GM12878 (cell line): ENCODE measurements at regions not wholly inside any gene's neighbourhood (a gene's known extent, or its start where the extent isn't known, plus 50 kb on each side); places are given as distances from the start of the nearest gene placed in this dataset.

Experiments used
- CEBPB ChIP-seq, 2 experiments: fragments of 150-350 bp in 1 of 2; IDR thresholded peaks; 2 replicates each; pipeline ENCODE4 v1.6.1; 2012 to 2014; ENCODE audit warnings: low read depth in 2 of 2, low read length in 2 of 2, borderline replicate concordance in 1 of 2, inconsistent platforms in 1 of 2
- MXI1 ChIP-seq: fragments of 150-350 bp; IDR thresholded peaks from 2 replicates; pipeline ENCODE4 v1.6.1; 2011; ENCODE audit warnings: low read depth, mild to moderate bottlenecking, inconsistent platforms, low read length, improper control_type of control experiment
- POLR2A ChIP-seq: IDR thresholded peaks from 2 replicates; pipeline ENCODE4 v1.6.1; 2011; ENCODE audit warnings: low read depth, mild to moderate bottlenecking, low read length
- RELA ChIP-seq: fragments of 450-650 bp; IDR thresholded peaks from 2 replicates; pipeline ENCODE4 v1.8.0; 2014; ENCODE audit warnings: borderline replicate concordance; ENCODE audit not compliant: partially characterized antibody
- SP1 ChIP-seq: IDR thresholded peaks from one replicate; pipeline ENCODE4 v1.6.1; 2011; ENCODE audit warnings: low read depth, low read length
- SUZ12 ChIP-seq: fragments of 200-600 bp; sonication (generic); IDR thresholded peaks from one replicate; pipeline ENCODE4 v1.6.1; 2018; ENCODE audit warnings: antibody characterized with exemption, mild to moderate bottlenecking; ENCODE audit not compliant: unreplicated experiment
- YY1 ChIP-seq: IDR thresholded peaks from 2 replicates; pipeline ENCODE4 v1.6.1; 2011; ENCODE audit warnings: low read depth, mild to moderate bottlenecking, low read length
- ZNF274 ChIP-seq: IDR thresholded peaks from one replicate; pipeline ENCODE4 v1.8.0; 2011; ENCODE audit not compliant: insufficient read length, insufficient read depth
- TF ChIP-seq, protein P1 (sequence below), 3 experiments: IDR thresholded peaks in 2 of 3; conservative IDR thresholded peaks in 1 of 3; 2 replicates each; pipeline ENCODE4 v1.5.1; 2011; ENCODE audit warnings: low read depth in 3 of 3, low read length in 3 of 3, mild to moderate bottlenecking in 3 of 3, control low read depth in 2 of 3, moderate library complexity in 2 of 3, inconsistent platforms in 1 of 3, mixed read lengths in 1 of 3; ENCODE audit not compliant: control insufficient read depth in 2 of 3, insufficient read depth in 1 of 3; ENCODE audit errors: extremely low read depth in 1 of 3
- TF ChIP-seq, protein P2 (sequence below): IDR thresholded peaks from 2 replicates; pipeline ENCODE4 v1.6.1; 2011; ENCODE audit warnings: low read depth, low read length, improper control_type of control experiment, borderline replicate concordance
- TF ChIP-seq, protein P3 (sequence below): fragments of 450-650 bp; IDR thresholded peaks from 2 replicates; pipeline ENCODE4 v1.6.1; 2018; ENCODE audit warnings: mild to moderate bottlenecking, low read depth, moderate library complexity; ENCODE audit not compliant: partially characterized antibody
- TF ChIP-seq, protein P4 (sequence below): fragments of 450-650 bp; formaldehyde crosslinking; IDR thresholded peaks from 2 replicates; pipeline ENCODE4 v1.5.0; 2022; ENCODE audit warnings: mild to moderate bottlenecking, missing genetic modification characterization
- TF ChIP-seq, protein P5 (sequence below): fragments of 450-650 bp; formaldehyde crosslinking; IDR thresholded peaks from 2 replicates; pipeline ENCODE4 v1.4.0; 2020; ENCODE audit warnings: mild to moderate bottlenecking, moderate library complexity

DNA sequence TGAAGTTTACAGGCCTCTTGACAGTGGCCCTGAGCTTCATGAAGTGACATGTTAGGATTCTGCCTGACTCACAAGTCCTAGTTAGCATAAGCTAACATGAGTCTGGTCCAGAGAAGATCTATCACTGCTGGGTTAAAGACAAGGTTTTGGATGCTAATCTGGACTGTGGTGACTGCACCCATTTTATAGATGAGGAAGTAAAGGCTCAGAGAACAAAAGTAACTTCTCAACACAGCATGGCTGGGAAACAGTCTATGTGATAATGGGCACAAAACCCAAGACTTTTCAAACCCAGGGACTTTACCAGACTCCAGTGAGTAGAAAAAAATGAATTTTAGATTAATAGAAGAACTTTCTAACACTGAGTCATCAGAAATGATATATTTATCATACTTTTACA, 236.8 kb upstream of the IRX5 start:
- TF ChIP-seq, protein P1, sequence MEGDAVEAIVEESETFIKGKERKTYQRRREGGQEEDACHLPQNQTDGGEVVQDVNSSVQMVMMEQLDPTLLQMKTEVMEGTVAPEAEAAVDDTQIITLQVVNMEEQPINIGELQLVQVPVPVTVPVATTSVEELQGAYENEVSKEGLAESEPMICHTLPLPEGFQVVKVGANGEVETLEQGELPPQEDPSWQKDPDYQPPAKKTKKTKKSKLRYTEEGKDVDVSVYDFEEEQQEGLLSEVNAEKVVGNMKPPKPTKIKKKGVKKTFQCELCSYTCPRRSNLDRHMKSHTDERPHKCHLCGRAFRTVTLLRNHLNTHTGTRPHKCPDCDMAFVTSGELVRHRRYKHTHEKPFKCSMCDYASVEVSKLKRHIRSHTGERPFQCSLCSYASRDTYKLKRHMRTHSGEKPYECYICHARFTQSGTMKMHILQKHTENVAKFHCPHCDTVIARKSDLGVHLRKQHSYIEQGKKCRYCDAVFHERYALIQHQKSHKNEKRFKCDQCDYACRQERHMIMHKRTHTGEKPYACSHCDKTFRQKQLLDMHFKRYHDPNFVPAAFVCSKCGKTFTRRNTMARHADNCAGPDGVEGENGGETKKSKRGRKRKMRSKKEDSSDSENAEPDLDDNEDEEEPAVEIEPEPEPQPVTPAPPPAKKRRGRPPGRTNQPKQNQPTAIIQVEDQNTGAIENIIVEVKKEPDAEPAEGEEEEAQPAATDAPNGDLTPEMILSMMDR (IDR thresholded peaks at IDR 0.05 in 2 of 3, conservative IDR thresholded peaks at IDR 0.05 in 1 of 3; ENCODE audit: control insufficient read depth in 2 of 3, extremely low read depth in 1 of 3, insufficient read depth in 1 of 3, low read depth in 3 of 3, low read length in 3 of 3), result no peak
- TF ChIP-seq RELA, result no peak
- no peak for TF ChIP-seq ZNF274
- no peak for TF ChIP-seq MXI1
- TF ChIP-seq SP1, result no peak
- TF ChIP-seq, protein P2, sequence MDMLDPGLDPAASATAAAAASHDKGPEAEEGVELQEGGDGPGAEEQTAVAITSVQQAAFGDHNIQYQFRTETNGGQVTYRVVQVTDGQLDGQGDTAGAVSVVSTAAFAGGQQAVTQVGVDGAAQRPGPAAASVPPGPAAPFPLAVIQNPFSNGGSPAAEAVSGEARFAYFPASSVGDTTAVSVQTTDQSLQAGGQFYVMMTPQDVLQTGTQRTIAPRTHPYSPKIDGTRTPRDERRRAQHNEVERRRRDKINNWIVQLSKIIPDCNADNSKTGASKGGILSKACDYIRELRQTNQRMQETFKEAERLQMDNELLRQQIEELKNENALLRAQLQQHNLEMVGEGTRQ, result no peak
- no peak for TF ChIP-seq POLR2A
- TF ChIP-seq YY1, result no peak
- TF ChIP-seq, protein P3, sequence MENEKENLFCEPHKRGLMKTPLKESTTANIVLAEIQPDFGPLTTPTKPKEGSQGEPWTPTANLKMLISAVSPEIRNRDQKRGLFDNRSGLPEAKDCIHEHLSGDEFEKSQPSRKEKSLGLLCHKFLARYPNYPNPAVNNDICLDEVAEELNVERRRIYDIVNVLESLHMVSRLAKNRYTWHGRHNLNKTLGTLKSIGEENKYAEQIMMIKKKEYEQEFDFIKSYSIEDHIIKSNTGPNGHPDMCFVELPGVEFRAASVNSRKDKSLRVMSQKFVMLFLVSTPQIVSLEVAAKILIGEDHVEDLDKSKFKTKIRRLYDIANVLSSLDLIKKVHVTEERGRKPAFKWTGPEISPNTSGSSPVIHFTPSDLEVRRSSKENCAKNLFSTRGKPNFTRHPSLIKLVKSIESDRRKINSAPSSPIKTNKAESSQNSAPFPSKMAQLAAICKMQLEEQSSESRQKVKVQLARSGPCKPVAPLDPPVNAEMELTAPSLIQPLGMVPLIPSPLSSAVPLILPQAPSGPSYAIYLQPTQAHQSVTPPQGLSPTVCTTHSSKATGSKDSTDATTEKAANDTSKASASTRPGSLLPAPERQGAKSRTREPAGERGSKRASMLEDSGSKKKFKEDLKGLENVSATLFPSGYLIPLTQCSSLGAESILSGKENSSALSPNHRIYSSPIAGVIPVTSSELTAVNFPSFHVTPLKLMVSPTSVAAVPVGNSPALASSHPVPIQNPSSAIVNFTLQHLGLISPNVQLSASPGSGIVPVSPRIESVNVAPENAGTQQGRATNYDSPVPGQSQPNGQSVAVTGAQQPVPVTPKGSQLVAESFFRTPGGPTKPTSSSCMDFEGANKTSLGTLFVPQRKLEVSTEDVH, result no peak
- TF ChIP-seq, protein P4, sequence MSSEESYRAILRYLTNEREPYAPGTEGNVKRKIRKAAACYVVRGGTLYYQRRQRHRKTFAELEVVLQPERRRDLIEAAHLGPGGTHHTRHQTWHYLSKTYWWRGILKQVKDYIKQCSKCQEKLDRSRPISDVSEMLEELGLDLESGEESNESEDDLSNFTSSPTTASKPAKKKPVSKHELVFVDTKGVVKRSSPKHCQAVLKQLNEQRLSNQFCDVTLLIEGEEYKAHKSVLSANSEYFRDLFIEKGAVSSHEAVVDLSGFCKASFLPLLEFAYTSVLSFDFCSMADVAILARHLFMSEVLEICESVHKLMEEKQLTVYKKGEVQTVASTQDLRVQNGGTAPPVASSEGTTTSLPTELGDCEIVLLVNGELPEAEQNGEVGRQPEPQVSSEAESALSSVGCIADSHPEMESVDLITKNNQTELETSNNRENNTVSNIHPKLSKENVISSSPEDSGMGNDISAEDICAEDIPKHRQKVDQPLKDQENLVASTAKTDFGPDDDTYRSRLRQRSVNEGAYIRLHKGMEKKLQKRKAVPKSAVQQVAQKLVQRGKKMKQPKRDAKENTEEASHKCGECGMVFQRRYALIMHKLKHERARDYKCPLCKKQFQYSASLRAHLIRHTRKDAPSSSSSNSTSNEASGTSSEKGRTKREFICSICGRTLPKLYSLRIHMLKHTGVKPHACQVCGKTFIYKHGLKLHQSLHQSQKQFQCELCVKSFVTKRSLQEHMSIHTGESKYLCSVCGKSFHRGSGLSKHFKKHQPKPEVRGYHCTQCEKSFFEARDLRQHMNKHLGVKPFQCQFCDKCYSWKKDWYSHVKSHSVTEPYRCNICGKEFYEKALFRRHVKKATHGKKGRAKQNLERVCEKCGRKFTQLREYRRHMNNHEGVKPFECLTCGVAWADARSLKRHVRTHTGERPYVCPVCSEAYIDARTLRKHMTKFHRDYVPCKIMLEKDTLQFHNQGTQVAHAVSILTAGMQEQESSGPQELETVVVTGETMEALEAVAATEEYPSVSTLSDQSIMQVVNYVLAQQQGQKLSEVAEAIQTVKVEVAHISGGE (CRISPR knock-in tag), result no peak
- no peak for TF ChIP-seq SUZ12
- TF ChIP-seq, protein P5, sequence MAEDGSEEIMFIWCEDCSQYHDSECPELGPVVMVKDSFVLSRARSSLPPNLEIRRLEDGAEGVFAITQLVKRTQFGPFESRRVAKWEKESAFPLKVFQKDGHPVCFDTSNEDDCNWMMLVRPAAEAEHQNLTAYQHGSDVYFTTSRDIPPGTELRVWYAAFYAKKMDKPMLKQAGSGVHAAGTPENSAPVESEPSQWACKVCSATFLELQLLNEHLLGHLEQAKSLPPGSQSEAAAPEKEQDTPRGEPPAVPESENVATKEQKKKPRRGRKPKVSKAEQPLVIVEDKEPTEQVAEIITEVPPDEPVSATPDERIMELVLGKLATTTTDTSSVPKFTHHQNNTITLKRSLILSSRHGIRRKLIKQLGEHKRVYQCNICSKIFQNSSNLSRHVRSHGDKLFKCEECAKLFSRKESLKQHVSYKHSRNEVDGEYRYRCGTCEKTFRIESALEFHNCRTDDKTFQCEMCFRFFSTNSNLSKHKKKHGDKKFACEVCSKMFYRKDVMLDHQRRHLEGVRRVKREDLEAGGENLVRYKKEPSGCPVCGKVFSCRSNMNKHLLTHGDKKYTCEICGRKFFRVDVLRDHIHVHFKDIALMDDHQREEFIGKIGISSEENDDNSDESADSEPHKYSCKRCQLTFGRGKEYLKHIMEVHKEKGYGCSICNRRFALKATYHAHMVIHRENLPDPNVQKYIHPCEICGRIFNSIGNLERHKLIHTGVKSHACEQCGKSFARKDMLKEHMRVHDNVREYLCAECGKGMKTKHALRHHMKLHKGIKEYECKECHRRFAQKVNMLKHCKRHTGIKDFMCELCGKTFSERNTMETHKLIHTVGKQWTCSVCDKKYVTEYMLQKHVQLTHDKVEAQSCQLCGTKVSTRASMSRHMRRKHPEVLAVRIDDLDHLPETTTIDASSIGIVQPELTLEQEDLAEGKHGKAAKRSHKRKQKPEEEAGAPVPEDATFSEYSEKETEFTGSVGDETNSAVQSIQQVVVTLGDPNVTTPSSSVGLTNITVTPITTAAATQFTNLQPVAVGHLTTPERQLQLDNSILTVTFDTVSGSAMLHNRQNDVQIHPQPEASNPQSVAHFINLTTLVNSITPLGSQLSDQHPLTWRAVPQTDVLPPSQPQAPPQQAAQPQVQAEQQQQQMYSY (CRISPR knock-in tag), result no peak
- no peak for TF ChIP-seq CEBPB (IDR thresholded peaks at IDR 0.05; ENCODE audit: borderline replicate concordance in 1 of 2, low read depth in 2 of 2, low read length in 2 of 2)
